Testis (tissue), 2 donors: ENCODE measurements at regions not wholly inside any gene's neighbourhood (a gene's known extent, or its start where the extent isn't known, plus 50 kb on each side); places are given as distances from the start of the nearest gene placed in this dataset.

Experiments used
- DNase-seq: peaks from one replicate; pipeline ENCODE4 v3.0.0-alpha.2; 2019
- H3K27ac ChIP-seq, 2 donors: fragments of 200-600 bp; sonication (generic); one replicate each; pipeline ENCODE4 v1.5.1; 2019
- H3K27me3 ChIP-seq: fragments of 200-600 bp; sonication (generic); one replicate; pipeline ENCODE4 v1.5.1; 2019
- H3K36me3 ChIP-seq: fragments of 200-600 bp; sonication (generic); one replicate; pipeline ENCODE4 v1.5.1; 2017; ENCODE audit warnings: low read depth; ENCODE audit errors: missing control alignments
- H3K4me1 ChIP-seq: fragments of 200-600 bp; sonication (generic); one replicate; pipeline ENCODE4 v1.5.1; 2019
- H3K4me3 ChIP-seq, 2 donors: fragments of 200-600 bp; sonication (generic); one replicate each; pipeline ENCODE4 v1.5.1; 2017 to 2019
- H3K9me3 ChIP-seq: fragments of 200-600 bp; sonication (generic); one replicate; pipeline ENCODE4 v1.5.1; 2017
- POLR2A ChIP-seq: fragments of 450-650 bp; IDR thresholded peaks from one replicate; pipeline ENCODE4 v1.6.1; 2017; ENCODE audit warnings: antibody characterized with exemption, mild to moderate bottlenecking, moderate library complexity
- WGBS, 2 donors: methylation state at CpG; one replicate each; pipeline ENCODE4 v1.1.5; 2018; 5-methylcytosine and 5-hydroxymethylcytosine counted together
- intact Hi-C: fragments of 100-400 bp; cut with DNase I; formaldehyde crosslinking; loops from one replicate; pipeline ENCODE4 v1.15.1; 2023; ENCODE audit warnings: low total_unique reads
- TF ChIP-seq, protein P1 (sequence below), 3 experiments: fragments of 450-650 bp in 2 of 3; fragments of 200-600 bp in 1 of 3; sonication (generic) in 1 of 3; IDR thresholded peaks; one replicate each; pipeline ENCODE4 v1.5.1; 2016 to 2019; ENCODE audit warnings: antibody characterized with exemption in 3 of 3, mild to moderate bottlenecking in 2 of 3, moderate library complexity in 1 of 3

GRCh38 chr9:120001536-120001935, 578.4 kb downstream of the CDK5RAP2 start:
- no peaks in the 10 kb centered on the region for H3K27me3 ChIP-seq
- H3K4me1 ChIP-seq, result no peaks in the 10 kb centered on the region
- no peak overlapping the region for H3K27ac ChIP-seq
- 80 to 88% methylated on average over 7 of the region's 7 CpGs for WGBS, 2 donors
- TF ChIP-seq, protein P1, sequence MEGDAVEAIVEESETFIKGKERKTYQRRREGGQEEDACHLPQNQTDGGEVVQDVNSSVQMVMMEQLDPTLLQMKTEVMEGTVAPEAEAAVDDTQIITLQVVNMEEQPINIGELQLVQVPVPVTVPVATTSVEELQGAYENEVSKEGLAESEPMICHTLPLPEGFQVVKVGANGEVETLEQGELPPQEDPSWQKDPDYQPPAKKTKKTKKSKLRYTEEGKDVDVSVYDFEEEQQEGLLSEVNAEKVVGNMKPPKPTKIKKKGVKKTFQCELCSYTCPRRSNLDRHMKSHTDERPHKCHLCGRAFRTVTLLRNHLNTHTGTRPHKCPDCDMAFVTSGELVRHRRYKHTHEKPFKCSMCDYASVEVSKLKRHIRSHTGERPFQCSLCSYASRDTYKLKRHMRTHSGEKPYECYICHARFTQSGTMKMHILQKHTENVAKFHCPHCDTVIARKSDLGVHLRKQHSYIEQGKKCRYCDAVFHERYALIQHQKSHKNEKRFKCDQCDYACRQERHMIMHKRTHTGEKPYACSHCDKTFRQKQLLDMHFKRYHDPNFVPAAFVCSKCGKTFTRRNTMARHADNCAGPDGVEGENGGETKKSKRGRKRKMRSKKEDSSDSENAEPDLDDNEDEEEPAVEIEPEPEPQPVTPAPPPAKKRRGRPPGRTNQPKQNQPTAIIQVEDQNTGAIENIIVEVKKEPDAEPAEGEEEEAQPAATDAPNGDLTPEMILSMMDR (IDR thresholded peaks at IDR 0.05), result no peak
- H3K4me3 ChIP-seq, result no peak overlapping the region
- no peaks in the 10 kb centered on the region for H3K36me3 ChIP-seq
- DNase-seq, result no peak
- H3K9me3 ChIP-seq, result no peaks in the 10 kb centered on the region
- intact Hi-C loops, result no loop called here

DNA sequence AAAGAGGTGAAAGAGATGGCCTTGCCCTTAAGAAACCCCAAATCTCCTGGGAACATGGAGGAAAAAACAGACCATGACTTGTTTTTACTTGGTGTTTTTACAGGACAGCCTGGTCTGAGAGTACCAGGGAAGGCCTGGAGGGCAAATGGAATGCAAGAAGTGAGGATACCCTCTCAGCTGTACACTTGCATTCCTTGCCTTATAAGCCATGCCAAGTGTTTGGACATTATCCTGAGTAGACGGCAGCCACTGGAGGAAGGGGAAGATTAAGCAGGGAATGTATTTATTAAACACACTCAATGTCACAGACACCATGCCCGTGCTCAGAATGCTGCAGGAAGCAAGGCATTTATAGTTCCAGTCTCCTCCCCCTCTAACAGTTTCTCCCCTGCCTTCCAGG, 581.4 kb downstream of the CDK5RAP2 start:
- Histone ChIP-seq H3K27ac (no peak overlapping the region), H3K27me3 (no peaks in the 10 kb centered on the region), H3K4me3 (no peak overlapping the region), H3K4me1 (no peaks in the 10 kb centered on the region), H3K9me3 (no peaks in the 10 kb centered on the region), H3K36me3 (no peaks in the 10 kb centered on the region)
- no peak for DNase-seq
- TF ChIP-seq, protein P1 (IDR thresholded peaks at IDR 0.05), result no peak
- no peak for TF ChIP-seq POLR2A
- intact Hi-C loops, result no loop called here
- 63 to 64% methylated on average over 2 of the region's 2 CpGs for WGBS, 2 donors

DNA sequence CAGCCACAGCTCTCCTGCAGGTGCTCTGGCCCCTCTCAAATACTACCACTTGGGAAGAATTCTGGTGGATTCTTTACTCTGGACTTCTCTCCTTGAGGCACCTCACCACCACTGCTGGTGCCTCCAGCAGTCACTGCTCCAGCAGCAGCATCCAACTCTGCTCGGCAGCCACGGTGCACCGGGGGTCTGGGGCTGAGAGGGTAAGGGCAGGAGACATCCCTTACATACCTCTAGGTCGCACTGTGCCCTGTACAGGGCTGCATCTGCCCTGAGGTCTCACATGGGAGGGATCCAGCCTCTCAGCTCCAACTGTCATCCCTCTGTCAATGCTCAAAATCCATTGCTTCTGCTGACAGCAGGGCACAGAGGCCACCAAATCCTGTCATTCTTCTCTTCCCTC, 588.2 kb downstream of the CDK5RAP2 start:
- Histone ChIP-seq H3K4me1 (no peaks in the 10 kb centered on the region), H3K9me3 (no peaks in the 10 kb centered on the region), H3K27me3 (no peaks in the 10 kb centered on the region), H3K27ac (no peak overlapping the region), H3K36me3 (no peaks in the 10 kb centered on the region), H3K4me3 (no peak overlapping the region)
- TF ChIP-seq, protein P1 (IDR thresholded peaks at IDR 0.05), result no peak
- no peak for TF ChIP-seq POLR2A
- DNase-seq, result no peak
- 68 to 84% methylated on average over 4 of the region's 4 CpGs for WGBS, 2 donors
- intact Hi-C loops, result no loop called here

- DNase-seq, result no peak
- H3K27ac ChIP-seq, result no peak overlapping the region
- H3K9me3 ChIP-seq, result no peaks in the 10 kb centered on the region
- H3K4me1 ChIP-seq, result no peaks in the 10 kb centered on the region
- TF ChIP-seq, protein P1 (IDR thresholded peaks at IDR 0.05), result no peak
- TF ChIP-seq POLR2A, result no peak
- no peak overlapping the region for H3K4me3 ChIP-seq
- intact Hi-C loops, result no loop called here
- no peaks in the 10 kb centered on the region for H3K36me3 ChIP-seq
- H3K27me3 ChIP-seq, result no peaks in the 10 kb centered on the region
- WGBS, 2 donors, result 73 to 77% methylated on average over 11 of the region's 11 CpGs
Measured at GRCh38 chr9:119986713-119987112, 593.3 kb downstream of the CDK5RAP2 start.

GRCh38 chr9:119986205-119986604, 593.8 kb downstream of the CDK5RAP2 start:
- Histone ChIP-seq H3K36me3 (no peaks in the 10 kb centered on the region), H3K27ac (no peak overlapping the region), H3K4me3 (no peak overlapping the region), H3K4me1 (no peaks in the 10 kb centered on the region), H3K9me3 (no peaks in the 10 kb centered on the region), H3K27me3 (no peaks in the 10 kb centered on the region)
- 63 to 84% methylated on average over 2 to 4 of the region's 4 CpGs for WGBS, 2 donors
- DNase-seq, result no peak
- intact Hi-C loops, result no loop called here
- no peak for TF ChIP-seq POLR2A
- TF ChIP-seq, protein P1 (IDR thresholded peaks at IDR 0.05), result no peak
